ENCODE measurements at regions not wholly inside any gene's neighbourhood (a gene's known extent, or its start where the extent isn't known, plus 50 kb on each side); places are given as distances from the start of the nearest gene placed in this dataset.

- TF ChIP-seq CTCF (IDR thresholded peaks at IDR 0.05) (no peak), POLR2A (IDR thresholded peaks at IDR 0.05) (no peak)
These were observed 175.8 kb upstream of the MAF start for GRCh38 chr16:79776243-79776847.

All from right lobe of liver (tissue), 4 donors.